GM18520 (cell line): ENCODE measurements at regions not wholly inside any gene's neighbourhood (a gene's known extent, or its start where the extent isn't known, plus 50 kb on each side); places are given as distances from the start of the nearest gene placed in this dataset.
"Not testable (repeated sequence)": the region's sequence is repeated elsewhere in the genome, so short reads cannot be mapped to it uniquely, and the experiment has no call there.

ENCODE experiments used
- ATAC-seq: cut with Tn5 transposase; IDR thresholded peaks from one replicate; pipeline ENCODE4 v1.9.1; 2021; ENCODE audit not compliant: unreplicated experiment

DNA sequence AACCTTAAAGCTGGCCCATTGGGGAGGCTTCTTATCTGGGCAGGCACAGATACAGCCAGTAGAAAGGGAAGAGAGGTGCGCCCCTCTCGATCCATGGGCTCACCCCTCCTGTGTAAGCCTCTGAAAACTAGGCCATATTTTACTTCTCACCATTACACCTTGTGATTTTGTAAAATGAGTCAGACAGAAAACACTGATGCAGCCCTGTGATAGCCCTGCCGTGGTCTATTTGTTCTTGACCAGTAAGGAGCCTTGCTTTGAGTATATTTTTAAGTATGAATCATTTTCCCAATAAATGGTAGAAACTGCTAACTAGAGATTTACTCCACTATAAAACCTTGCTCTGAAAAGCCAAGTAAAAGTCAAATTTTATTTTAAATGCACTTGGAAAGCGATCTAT is 329.8 kb upstream of the MBL2 start:
- no peak for ATAC-seq

DNA sequence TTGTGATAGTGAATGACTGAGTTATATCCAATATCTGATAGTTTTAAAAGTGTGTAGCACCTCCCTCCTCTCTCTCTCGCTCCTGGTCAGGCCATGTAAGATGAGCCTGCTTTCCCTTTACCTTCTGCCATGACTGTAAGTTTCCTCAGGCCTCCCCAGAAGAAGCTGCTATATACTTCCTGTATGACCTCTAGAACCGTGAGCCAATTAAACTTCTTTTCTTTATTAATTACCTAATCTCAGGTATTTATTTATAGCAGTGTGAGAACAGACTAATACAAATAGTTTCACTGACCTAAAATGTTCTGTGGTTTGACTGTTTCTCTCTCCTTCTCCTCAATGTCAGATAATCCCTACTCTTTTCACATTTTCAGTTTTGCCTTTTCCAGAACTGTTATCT is 321.3 kb upstream of the MBL2 start:
- no peak for ATAC-seq

DNA sequence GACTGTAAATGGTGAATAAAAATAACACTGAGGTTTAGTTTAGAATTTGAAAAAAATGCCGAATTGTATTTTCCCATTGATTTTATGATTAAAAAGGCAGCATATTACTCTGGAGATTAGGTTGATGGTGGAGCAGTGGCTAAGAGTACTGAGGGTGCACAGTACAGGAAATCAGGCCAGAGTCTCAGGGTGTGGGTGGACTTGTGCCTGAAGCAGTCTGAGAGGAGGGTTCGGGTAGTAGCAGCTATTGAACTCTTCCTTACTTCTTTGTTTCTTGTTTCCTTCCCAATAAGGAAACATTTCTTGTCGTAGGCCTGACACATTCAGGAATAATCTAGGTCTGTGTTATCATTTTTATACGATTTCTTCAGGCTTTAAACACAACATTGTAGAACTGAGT is 319.0 kb upstream of the MBL2 start:
- ATAC-seq = no peak

DNA sequence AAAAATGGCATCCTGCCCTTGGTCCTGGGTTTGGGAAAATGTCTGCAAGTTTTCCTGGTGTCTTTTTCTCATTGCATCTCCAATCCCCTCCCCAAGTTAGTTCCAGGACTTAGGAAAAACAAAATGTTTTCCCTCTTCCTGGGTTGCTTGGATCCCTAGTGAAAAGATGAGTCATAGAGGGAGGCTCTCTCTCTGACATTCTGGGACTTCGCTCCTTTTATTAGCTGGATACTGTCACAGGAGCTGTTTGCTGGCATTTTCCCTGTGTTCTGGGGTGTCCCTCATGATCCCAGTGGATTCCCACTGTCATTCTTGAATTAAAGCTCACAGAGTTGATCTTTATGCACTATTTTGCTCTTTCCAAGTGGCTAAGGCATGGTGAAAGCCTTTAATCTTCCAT is 316.4 kb upstream of the MBL2 start:
- ATAC-seq = no peak

DNA sequence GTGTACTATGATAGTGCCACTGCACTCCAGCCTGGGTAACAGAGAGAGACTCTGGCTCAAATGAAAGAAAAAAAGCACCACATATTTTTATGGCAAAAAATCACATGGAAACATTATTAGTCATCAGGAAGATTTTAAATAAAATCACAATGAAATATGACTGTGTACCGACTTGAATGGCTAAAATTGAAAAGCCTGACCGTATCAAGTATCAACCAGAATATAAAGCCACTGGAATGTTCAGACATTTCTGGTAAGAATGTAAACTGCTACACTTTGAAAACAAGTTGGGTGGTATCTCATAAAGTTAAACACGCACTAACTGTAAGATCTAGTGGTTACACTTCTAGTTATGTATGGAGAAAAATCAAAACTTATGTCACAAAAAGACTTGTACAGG is 306.7 kb upstream of the MBL2 start:
- no peak for ATAC-seq

DNA sequence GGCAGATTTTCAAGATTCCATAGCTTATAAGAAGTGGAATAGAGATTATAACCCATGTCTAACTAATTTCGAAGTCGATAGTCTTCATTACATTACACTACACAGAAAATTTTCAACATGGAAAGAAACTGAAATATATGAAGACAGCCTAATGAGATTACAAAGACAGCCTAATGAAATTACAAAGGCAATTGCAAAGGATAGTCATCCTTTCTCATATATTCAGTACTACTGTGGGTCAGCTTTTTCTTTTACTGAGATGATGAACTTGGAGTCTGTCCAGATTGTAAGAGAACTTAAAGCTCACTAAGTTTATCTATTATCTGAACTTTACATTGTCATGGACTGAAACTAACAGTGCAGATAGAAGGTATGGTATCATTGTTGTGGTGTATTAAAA is 304.4 kb upstream of the MBL2 start:
- ATAC-seq = no peak

DNA sequence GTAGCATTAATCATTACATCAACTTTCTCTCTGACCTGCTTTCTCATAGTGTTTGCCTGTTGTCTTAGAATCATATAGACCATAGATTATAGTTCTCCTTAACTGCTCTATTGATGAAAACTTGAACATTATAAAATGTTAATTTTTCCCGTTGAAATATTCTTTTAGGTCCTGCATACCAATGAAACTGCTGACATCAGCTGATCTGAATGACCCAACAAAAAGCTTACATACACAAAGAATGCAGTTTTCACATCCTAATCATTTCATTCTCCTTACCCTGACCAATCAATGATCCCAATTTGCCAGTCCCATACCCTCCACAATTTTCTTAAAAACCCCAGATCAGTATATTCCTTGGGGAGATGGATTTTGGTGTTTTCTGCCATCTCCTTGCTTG is 302.9 kb upstream of the MBL2 start:
- ATAC-seq = no peak

DNA sequence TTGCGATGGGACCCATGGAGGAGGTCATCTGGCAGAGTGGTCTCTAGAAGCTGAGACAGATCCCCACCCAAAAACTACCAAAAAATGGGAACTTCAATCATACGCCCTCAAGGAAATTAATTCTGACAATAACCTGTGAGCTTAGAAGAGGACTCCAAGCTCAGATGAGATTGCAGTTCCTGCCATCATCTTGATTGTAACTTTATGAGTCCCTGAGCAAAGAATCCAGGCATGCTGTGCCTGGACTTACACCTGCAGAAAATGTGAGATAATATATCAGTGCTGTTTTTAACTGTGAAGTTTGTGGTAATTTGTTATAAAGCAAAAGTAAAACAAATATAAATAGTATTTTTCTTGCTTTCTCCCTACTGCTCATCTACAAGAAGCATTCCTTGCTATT is 299.6 kb upstream of the MBL2 start:
- ATAC-seq = no peak

DNA sequence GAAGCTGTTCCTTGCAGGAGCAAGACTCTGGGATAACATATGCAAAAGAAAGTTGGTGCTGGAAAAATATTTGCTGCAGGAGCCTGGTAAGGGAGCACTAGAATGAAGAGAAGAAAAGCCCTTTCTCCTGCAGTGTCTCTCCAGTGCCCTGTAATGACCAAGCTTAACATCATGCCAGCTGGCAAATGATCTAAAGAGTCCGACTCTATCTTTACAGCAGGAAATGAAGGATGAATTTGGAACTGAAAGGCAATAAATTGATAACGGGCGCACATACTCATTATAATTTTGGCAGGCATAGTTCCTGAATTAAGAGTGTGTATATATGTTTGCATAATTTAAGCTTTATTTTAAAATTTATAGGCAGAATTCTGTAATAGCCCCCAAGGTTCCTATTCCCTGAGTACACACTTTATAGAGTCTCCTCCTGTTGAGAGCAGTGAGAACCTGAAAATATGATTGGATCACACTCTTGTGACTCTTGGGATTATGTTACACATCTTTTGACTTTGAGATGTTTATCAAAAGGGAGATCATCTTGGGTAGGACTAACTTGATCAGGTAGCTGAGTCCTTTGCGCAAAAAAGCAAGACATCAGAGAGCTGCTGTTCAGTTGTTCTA is 299.0 kb upstream of the MBL2 start:
- ATAC-seq = no peak

DNA sequence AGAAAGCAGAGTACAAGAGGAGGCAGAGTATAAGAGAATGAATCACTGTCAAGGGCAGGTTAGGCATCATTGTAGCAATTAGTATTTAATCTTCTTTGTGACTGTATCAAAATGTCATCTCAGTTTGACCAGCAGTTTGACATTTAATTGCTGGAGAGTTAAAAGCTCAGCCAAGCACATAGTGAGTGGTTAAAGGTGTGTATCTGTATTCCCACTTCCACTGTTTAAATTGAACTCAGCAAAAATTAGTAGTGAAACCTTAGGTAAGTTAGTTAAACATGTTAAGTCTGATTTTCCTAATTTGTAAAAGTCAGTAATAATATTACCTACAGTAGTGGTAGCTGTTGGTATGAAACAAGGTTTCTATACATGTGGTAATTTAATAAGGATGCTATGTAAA is 296.4 kb upstream of the MBL2 start:
- ATAC-seq = no peak

DNA sequence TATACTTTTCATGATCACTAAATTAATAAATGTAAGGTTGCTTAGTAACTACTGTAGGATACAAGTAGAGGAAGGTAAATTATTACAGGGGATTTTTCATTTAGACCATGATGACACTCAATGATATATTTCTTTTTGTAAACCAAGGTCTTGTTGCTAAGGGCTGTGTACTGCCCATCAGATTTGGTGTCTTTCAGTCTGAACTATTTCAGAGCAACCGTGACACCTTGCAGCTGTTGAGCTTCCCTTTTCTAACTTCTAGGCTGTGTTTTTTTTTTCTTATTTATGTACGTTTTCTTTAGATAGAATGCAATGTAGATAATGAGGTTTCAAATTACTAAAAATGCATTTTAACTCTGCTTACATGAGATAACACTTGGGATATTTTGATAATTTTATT is 292.0 kb upstream of the MBL2 start:
- no peak for ATAC-seq

DNA sequence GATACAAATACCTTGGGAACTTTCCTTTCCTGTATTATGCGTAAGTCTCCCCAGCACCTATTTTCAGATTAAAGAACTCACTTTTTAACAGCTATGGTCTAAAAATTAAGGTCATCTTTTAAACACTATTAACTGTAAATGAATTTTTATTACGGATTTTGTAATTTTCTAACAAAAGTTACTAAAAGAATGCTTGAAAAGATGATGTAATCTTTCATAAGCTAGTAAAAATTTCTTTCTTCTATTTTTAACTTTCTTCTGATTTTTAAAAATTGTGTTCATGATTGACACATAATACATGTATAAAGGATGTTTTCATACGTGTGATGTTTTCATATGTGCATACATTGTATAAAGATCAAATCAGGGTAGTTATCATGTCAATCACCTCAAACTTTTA is 291.2 kb upstream of the MBL2 start:
- ATAC-seq = no peak

DNA sequence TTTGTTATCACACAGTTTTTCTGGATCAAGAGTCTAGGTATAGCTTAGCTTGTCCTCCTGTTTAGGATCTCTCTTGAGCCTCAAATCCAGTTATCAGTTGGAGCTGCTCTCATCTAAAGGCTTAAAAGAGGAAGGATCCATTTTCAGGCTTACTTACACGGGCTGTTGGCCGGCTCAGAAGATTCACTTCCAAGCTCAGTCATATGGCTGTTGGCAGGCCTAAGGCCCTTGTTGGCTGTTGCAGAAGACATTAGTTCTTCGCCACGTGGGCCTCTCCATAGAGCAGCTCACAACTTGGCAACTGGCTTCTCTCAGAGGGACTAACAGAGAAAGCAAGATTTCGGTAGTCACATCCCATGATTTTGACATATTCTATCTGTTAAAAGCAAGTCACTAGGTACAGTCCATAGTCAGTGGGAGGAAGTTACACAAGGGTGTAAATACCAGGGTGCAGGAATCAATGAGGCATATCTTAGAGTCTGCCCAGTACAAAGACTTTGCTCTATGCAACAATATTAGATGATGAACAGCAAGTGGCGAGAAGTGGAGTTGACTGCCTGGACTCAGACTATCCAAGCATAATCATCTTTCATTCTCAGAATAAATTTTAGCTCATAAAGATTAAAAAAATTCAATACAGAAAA is 280.1 kb upstream of the MBL2 start:
- ATAC-seq = no peak

DNA sequence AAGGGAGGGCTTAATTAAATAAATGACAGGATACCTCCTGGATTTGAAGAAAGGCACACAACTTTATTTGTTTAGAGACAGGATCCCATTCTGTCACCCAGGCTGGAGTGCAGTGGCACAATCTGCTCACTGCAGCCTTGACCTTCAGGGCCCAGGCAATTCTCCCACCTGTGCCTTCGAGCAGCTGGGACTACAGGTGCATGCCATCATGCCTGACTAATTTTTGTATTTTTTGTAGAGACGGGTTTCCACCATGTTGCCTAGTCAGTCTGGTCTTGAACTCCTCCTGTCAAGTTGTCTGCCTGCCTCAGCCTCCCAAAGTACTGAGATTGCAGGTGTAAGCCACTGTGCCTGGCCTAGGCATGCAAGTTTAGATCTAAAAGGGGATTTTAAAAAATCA is 272.7 kb upstream of the MBL2 start:
- no peak for ATAC-seq

DNA sequence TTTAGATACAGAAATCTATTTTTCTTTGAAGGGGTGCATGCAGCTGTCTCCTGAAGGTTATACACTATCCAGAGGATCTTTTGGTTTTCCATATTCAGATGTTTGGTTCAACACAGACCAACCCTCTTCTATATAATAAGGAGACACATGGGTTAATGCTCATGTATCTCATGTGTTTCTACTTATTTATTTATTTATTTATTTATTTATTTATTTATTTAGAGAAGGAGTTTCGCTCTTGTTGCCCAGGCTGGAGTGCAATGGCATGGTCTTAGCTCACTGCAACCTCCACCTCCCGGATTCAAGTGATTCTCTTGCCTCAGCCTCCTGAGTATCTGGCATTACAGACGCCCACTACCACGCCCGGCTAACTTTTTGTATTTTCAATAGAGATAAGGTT is 263.2 kb upstream of the MBL2 start:
- not testable (repeated sequence) for ATAC-seq

DNA sequence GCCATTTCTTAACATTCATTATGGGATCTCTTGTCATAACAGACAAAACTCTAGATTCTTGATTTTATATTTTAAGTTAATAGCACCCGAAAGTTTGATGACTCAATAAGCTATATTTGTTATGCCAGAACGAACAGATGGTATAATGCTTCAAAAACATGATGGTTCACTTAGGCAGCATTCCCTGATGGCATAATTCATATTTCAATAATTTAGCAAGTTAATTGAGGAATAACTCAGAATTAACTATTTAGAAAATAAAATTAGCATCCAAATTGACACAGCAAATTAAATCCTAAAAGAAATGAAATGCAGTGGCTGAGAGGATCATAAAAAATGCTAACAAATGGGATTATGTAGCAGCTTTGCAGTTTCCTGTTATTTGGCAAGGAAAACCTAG is 260.8 kb upstream of the MBL2 start:
- no peak for ATAC-seq

DNA sequence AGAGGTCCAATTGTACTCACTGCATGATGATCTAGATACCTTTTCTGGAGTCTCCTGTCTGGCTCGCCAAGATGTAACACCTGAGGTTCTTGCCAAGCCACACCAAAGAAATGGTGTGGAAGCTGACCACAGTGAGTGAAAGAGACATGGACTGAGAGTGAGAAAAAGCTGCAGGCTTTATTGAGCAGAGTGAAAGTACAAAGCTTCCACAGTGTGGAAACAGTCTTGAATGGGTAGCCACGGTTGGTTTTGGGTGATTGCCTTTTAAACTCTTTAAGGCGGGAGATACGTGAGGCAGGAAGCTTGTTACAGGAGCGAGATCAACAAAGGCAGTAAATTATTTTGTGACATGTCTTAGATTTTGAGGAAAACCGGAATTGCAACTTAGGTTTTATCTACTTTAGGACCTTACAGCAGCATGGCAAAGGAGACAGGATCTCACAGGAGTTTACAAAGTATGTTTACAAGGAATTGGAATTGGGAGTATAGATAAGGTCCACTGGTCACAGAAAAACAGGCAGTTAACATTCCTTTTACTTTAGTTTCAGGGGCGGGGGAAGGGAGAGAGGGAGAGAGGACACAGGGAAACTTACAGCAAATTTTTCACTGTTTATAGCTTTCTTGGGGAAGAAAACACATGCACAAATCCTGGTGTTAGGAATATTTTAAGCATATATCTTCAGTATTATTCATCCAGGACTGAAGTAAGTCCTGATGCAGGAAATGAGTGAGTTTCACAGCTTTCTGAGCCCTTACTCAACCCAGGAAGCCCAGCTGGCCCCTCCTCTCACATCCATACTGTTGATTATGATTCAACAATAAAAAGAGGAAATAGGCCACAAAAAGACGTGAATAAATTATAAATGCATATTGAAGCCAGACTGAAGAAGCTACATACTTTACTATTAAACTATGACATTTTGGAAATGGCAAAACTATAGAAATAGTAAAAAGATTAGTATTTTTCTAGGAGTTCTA is 257.6 kb upstream of the MBL2 start:
- not testable (repeated sequence) for ATAC-seq

DNA sequence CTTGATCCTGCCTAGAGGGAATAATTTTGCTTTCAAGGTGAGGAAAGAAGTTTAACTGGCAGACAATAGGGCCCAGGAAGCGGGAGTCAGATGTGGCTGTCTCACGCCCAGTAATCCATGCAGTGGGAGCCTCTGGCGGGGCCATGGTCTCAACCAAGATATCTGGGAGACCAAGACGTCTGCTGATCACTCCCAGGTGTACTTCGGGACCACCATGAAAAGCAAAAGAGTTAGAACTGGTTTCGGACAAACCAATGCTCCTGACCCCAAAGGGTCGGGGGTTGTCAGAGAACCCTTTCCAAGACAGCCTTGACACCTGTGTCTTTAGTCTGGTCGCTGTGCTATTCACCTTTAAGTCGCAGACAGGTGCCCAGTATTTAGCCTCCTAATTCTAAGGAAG is 256.9 kb upstream of the MBL2 start:
- ATAC-seq = no peak

DNA sequence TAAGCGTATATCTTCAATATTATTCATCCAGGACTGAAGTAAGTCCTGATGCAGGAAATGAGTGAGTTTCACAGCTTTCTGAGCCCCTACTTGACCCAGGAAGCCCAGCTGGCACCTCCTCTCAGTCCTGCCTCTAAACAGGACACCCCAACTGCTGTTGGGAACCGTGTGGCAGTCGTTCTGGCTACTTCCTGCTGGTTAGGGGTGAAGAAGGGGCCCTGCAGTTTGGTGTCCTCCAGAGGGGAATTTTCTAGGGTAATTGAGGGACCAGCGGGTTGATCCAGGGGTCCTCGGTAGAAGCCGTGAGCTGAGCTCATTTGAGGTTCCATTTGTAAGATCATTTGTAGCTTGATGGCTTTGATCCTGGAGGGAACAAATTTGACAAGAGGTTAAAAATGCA is 253.2 kb upstream of the MBL2 start:
- ATAC-seq = not testable (repeated sequence)

DNA sequence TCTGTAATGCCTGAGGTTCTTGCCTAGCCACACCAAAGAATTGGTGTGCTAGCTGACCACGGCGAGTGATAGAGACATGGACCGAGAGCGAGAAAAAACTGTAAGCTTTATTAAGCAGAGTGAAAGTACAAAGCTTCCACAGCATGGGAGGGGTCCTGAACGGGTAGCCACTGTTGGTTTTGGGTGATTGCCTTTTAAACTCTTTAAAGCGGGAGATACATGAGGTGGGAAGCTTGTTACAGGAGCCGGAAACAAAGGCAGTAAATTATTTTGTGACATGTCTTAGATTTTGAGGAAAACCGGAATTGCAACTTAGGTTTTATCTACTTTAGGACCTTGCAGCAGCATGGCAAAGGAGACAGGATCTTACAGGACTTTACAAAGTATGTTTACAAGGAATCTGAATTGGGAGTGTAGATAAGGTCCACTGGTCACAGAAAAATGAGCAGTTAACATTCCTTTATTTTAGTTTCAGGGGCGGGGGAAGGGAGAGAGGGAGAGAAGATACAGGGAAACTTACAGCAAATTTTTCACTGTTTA is 252.7 kb upstream of the MBL2 start:
- ATAC-seq = no peak

DNA sequence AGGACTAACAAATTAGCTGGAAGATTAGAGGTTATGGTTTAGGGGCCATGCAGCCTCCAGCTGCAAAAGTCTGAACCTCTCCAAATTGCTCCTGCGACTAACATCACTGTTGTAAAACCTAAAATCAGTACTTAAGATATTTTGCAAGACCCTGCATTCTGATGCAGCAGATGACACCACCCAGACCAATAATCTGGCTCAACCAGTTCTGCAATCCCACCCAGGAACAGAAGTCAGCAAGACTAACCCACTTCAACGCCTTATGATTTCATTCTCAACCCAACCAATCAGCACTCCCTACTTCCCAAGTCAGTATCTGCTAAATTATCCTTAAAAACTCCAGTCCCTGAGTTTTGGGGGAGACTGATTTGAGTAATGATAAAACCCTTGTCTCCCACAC is 250.8 kb upstream of the MBL2 start:
- no peak for ATAC-seq

DNA sequence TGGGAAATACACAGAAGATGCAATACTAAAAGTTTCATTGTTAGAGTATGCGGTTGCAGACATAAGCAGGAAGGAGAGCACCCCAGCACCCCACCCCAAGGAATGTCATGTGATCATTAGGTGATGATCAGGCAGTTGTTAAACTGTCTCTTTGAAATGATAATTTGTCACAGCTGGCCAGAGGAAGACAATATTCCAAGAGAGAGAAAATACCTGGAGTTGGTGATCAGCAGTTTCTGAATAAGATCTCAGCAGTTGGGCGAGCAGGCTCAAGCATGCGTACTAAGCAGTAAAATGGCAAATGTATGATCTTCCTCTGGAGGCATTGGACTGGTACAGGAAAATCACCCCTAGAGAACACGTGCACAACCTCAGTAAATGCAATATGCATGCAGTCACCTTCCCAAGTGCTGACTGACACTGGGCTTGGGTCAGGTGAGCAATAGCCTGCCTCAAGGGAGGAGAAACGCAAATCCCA is 250.1 kb upstream of the MBL2 start:
- ATAC-seq = no peak
